B cell (primary cell): ENCODE measurements at regions not wholly inside any gene's neighbourhood (a gene's known extent, or its start where the extent isn't known, plus 50 kb on each side); places are given as distances from the start of the nearest gene placed in this dataset.

Experiments
- CTCF ChIP-seq: fragments of 200-600 bp; IDR thresholded peaks from one replicate; pipeline ENCODE4 v1.8.0; 2022; ENCODE audit warnings: antibody characterized with exemption, mild to moderate bottlenecking
- EZH2 ChIP-seq: IDR thresholded peaks from 2 replicates; pipeline ENCODE4 v1.6.1; 2012; ENCODE audit warnings: borderline replicate concordance, low read depth, mild to moderate bottlenecking, moderate library complexity, low read length; ENCODE audit not compliant: insufficient read depth, poor library complexity, severe bottlenecking

GRCh38 chr13:103757361-103757760 is 691.1 kb upstream of the SLC10A2 start:
- no peak for TF ChIP-seq CTCF
- TF ChIP-seq EZH2 = no peak
